Posterior vena cava (tissue), 2 donors: ENCODE measurements at regions not wholly inside any gene's neighbourhood (a gene's known extent, or its start where the extent isn't known, plus 50 kb on each side); places are given as distances from the start of the nearest gene placed in this dataset.
"Not testable (repeated sequence)": the region's sequence is repeated elsewhere in the genome, so short reads cannot be mapped to it uniquely, and the experiment has no call there.

Experiments
- DNase-seq: peaks from one replicate; pipeline ENCODE4 v3.0.0-alpha.2; 2020; ENCODE audit warnings: low spot score
- intact Hi-C, 2 donors: fragments of 100-400 bp; cut with DNase I; formaldehyde crosslinking; loops; one replicate each; pipeline versions ENCODE4 v1.14.1 to v1.14.2; 2022 to 2023
- donor health status: DM: yes; HTN: yes; CAD: no.
- donor health status: DM: yes; HTN: yes; CAD: no.

- peak; percentile 76 for DNase-seq
- intact Hi-C loops = no loop called here
Observed at GRCh38 chrX:460823-461640, 74.3 kb upstream of the PPP2R3B start.

- no peak for DNase-seq
- intact Hi-C loops = no loop called here
Observed at GRCh38 chrX:462853-463252, 76.1 kb upstream of the PPP2R3B start.

GRCh38 chrX:465418-466215 lies 78.9 kb upstream of the PPP2R3B start:
- intact Hi-C loops = no loop called here
- no peak for DNase-seq

GRCh38 chrX:466836-467235 lies 80.1 kb upstream of the PPP2R3B start:
- intact Hi-C loops, DNase-seq: not testable (repeated sequence)

GRCh38 chrX:467686-468085 lies 81.0 kb upstream of the PPP2R3B start:
- intact Hi-C loops, DNase-seq: not testable (repeated sequence)

GRCh38 chrX:468979-469378 lies 82.3 kb upstream of the PPP2R3B start:
- no peak for DNase-seq
- intact Hi-C loops = no loop called here

- intact Hi-C loops = no loop called here
- DNase-seq = no peak
Observed at GRCh38 chrX:470686-471085, 84.0 kb upstream of the PPP2R3B start.

GRCh38 chrX:471281-471680 lies 84.6 kb upstream of the PPP2R3B start:
- intact Hi-C loops = no loop called here
- DNase-seq = no peak

- intact Hi-C loops, DNase-seq: not testable (repeated sequence)
Observed at GRCh38 chrX:472275-472674, 85.6 kb upstream of the PPP2R3B start.

GRCh38 chrX:475926-476723 lies 89.4 kb upstream of the PPP2R3B start:
- no peak for DNase-seq
- intact Hi-C loops = no loop called here

- no peak for DNase-seq
- intact Hi-C loops = no loop called here
Observed at GRCh38 chrX:476724-477075, 90.0 kb upstream of the PPP2R3B start.

GRCh38 chrX:477441-478012 lies 90.8 kb upstream of the PPP2R3B start:
- DNase-seq = no peak
- intact Hi-C loops = no loop called here

- DNase-seq = no peak
- intact Hi-C loops = no loop called here
Observed at GRCh38 chrX:479273-479981, 92.7 kb upstream of the PPP2R3B start.

GRCh38 chrX:480861-481417 lies 94.2 kb upstream of the PPP2R3B start:
- DNase-seq = peak; percentile 47
- intact Hi-C loops = no loop called here

GRCh38 chrX:482192-482701 lies 95.5 kb upstream of the PPP2R3B start:
- no peak for DNase-seq
- intact Hi-C loops = no loop called here

- intact Hi-C loops = no loop called here
- no peak for DNase-seq
Observed at GRCh38 chrX:482702-483203, 96.0 kb upstream of the PPP2R3B start.

- intact Hi-C loops = no loop called here
Observed at GRCh38 chrX:485368-485767, 98.7 kb upstream of the PPP2R3B start.

GRCh38 chrX:486325-486724 lies 99.6 kb upstream of the PPP2R3B start:
- intact Hi-C loops = no loop called here
- no peak for DNase-seq

More at GRCh38 chrX:485368-485767, 98.7 kb upstream of the PPP2R3B start:
- DNase-seq = no peak
